IMR-90 (cell line): ENCODE measurements at regions not wholly inside any gene's neighbourhood (a gene's known extent, or its start where the extent isn't known, plus 50 kb on each side); places are given as distances from the start of the nearest gene placed in this dataset.

Source experiments
- ATAC-seq: fragments of 200-7000 bp; cut with Tn5 transposase; 2 replicates; pipeline ENCODE4 v1.9.1; 2020; ENCODE audit warnings: low read depth, mild to moderate bottlenecking, moderate library complexity
- BruUV-seq: library from RNA; stranded (reverse); fragments of 400-500 nt; replicated peaks from 2 replicates; lab custom pipeline; 2021; lab: Mats Ljungman, UMichigan
- CTCF ChIA-PET: fragments of 300-600 bp; formaldehyde crosslinking; extraction: SDS; loops from one replicate; lab custom pipeline; 2021; ENCODE audit warnings: antibody characterized with exemption; lab: Yijun Ruan, JAX
- POLR2A ChIA-PET: fragments of 300-600 bp; sonication (Branson Sonifier 250); formaldehyde crosslinking; loops from one replicate; lab custom pipeline; 2022; ENCODE audit warnings: antibody characterized with exemption; ENCODE audit not compliant: unreplicated experiment; lab: Charles Lee
- DNase-seq: peaks from one replicate; pipeline ENCODE4 v3.0.0; 2013
- H2AFZ ChIP-seq: replicated peaks from 2 replicates; pipeline ENCODE3; 2013; ENCODE audit warnings: low read length, mild to moderate bottlenecking; ENCODE audit not compliant: poor library complexity
- H2AK5ac ChIP-seq: 2 replicates; pipeline ENCODE4 v1.6.1; 2013; ENCODE audit warnings: low read depth, low read length, inconsistent platforms
- H2AK9ac ChIP-seq: replicated peaks from 2 replicates; pipeline ENCODE3; 2013; ENCODE audit warnings: mild to moderate bottlenecking, low read depth, low read length, moderate library complexity; ENCODE audit not compliant: poor library complexity
- H2BK120ac ChIP-seq: 2 replicates; pipeline ENCODE4 v1.6.1; 2013; ENCODE audit warnings: low read depth, low read length, inconsistent platforms
- H2BK15ac ChIP-seq: 3 replicates; pipeline ENCODE4 v1.6.1; 2013; ENCODE audit warnings: low read depth, low read length, inconsistent platforms
- H2BK20ac ChIP-seq: 2 replicates; pipeline ENCODE4 v1.6.1; 2013; ENCODE audit warnings: low read depth, mild to moderate bottlenecking, inconsistent platforms, low read length, moderate library complexity
- H2BK5ac ChIP-seq: 2 replicates; pipeline ENCODE4 v1.6.1; 2013; ENCODE audit warnings: mild to moderate bottlenecking, low read depth, low read length, inconsistent platforms; ENCODE audit not compliant: poor library complexity, severe bottlenecking
- H3K14ac ChIP-seq: replicated peaks from 2 replicates; pipeline ENCODE4 v1.6.1; 2013; ENCODE audit warnings: low read depth, low read length, inconsistent platforms
- H3K18ac ChIP-seq: 2 replicates; pipeline ENCODE4 v1.6.1; 2013; ENCODE audit warnings: low read depth, low read length, control low read depth
- H3K23ac ChIP-seq: 2 replicates; pipeline ENCODE4 v1.6.1; 2013; ENCODE audit warnings: low read depth, low read length, inconsistent platforms
- H3K27ac ChIP-seq: 2 replicates; pipeline ENCODE4 v1.5.1; 2013; ENCODE audit warnings: mild to moderate bottlenecking, control low read depth, low read length; ENCODE audit not compliant: insufficient read depth
- H3K27me3 ChIP-seq: 2 replicates; pipeline ENCODE4 v1.6.1; 2013; ENCODE audit warnings: low read length; ENCODE audit not compliant: control insufficient read depth, insufficient read depth
- H3K36me3 ChIP-seq: 2 replicates; pipeline ENCODE4 v1.6.1; 2013; ENCODE audit warnings: low read length, mixed read lengths; ENCODE audit not compliant: control insufficient read depth, insufficient read depth
- H3K4ac ChIP-seq: 2 replicates; pipeline ENCODE4 v1.6.1; 2013; ENCODE audit warnings: low read depth, low read length, inconsistent platforms
- H3K4me1 ChIP-seq: 2 replicates; pipeline ENCODE4 v1.6.1; 2013; ENCODE audit warnings: low read length, mixed read lengths; ENCODE audit not compliant: control insufficient read depth, insufficient read depth
- H3K4me2 ChIP-seq: 2 replicates; pipeline ENCODE4 v1.6.1; 2013; ENCODE audit warnings: low read depth, mild to moderate bottlenecking, control low read depth, low read length, moderate library complexity
- H3K4me3 ChIP-seq: 2 replicates; pipeline ENCODE4 v1.5.1; 2013; ENCODE audit warnings: low read depth, mild to moderate bottlenecking, control low read depth, low read length, moderate library complexity; ENCODE audit not compliant: insufficient read depth
- H3K56ac ChIP-seq: 2 replicates; pipeline ENCODE4 v1.6.1; 2013; ENCODE audit warnings: low read length, inconsistent platforms; ENCODE audit not compliant: insufficient read depth; ENCODE audit errors: extremely low read depth
- H3K79me1 ChIP-seq, 2 experiments: 2 replicates each; pipeline ENCODE4 v1.6.1; 2013; ENCODE audit warnings: low read length in 2 of 2, inconsistent platforms in 1 of 2, low read depth in 1 of 2
- H3K9ac ChIP-seq: 2 replicates; pipeline ENCODE4 v1.6.1; 2013; ENCODE audit warnings: low read depth, low read length, control low read depth
- H3K9me1 ChIP-seq: 2 replicates; pipeline ENCODE4 v1.6.1; 2013; ENCODE audit warnings: low read length, inconsistent platforms; ENCODE audit not compliant: insufficient read depth
- H3K9me3 ChIP-seq: 2 replicates; pipeline ENCODE4 v1.6.1; 2013; ENCODE audit warnings: low read length; ENCODE audit not compliant: control insufficient read depth, insufficient read depth
- H4K20me1 ChIP-seq: 2 replicates; pipeline ENCODE4 v1.6.1; 2013; ENCODE audit warnings: low read length, inconsistent platforms; ENCODE audit not compliant: insufficient read depth
- H4K5ac ChIP-seq: 2 replicates; pipeline ENCODE4 v1.6.1; 2013; ENCODE audit warnings: mild to moderate bottlenecking, low read depth, low read length, control low read depth
- H4K8ac ChIP-seq, 2 experiments: 2 replicates each; pipeline ENCODE4 v1.6.1; 2013; ENCODE audit warnings: low read depth in 2 of 2, low read length in 2 of 2, control low read depth in 1 of 2, inconsistent platforms in 1 of 2
- H4K91ac ChIP-seq: 2 replicates; pipeline ENCODE4 v1.6.1; 2013; ENCODE audit warnings: low read depth, low read length, inconsistent platforms; ENCODE audit not compliant: insufficient read depth
- BHLHE40 ChIP-seq: fragments of 150-350 bp; IDR thresholded peaks from 2 replicates; pipeline ENCODE4 v1.6.1; 2016; ENCODE audit warnings: mild to moderate bottlenecking, low read depth, low read length
- CEBPB ChIP-seq: IDR thresholded peaks from 2 replicates; pipeline ENCODE4 v1.6.1; 2012; ENCODE audit warnings: low read depth, low read length, improper control_type of control experiment
- CHD1 ChIP-seq: IDR thresholded peaks from 2 replicates; pipeline ENCODE4 v1.6.1; 2012; ENCODE audit warnings: low read depth, low read length, improper control_type of control experiment
- ELK1 ChIP-seq: fragments of 150-350 bp; IDR thresholded peaks from 2 replicates; pipeline ENCODE4 v1.6.1; 2016; ENCODE audit warnings: low read depth, mild to moderate bottlenecking, low read length, moderate library complexity, borderline replicate concordance
- FOS ChIP-seq: fragments of 150-350 bp; IDR thresholded peaks from 2 replicates; pipeline ENCODE4 v1.6.1; 2016; ENCODE audit warnings: low read depth, low read length
- MAZ ChIP-seq: IDR thresholded peaks from 2 replicates; pipeline ENCODE4 v1.6.1; 2012; ENCODE audit warnings: low read depth, mild to moderate bottlenecking, low read length, improper control_type of control experiment, moderate library complexity, borderline replicate concordance
- MXI1 ChIP-seq: IDR thresholded peaks from 2 replicates; pipeline ENCODE4 v1.6.1; 2012; ENCODE audit warnings: low read depth, mild to moderate bottlenecking, low read length, moderate library complexity, borderline replicate concordance
- NFE2L2 ChIP-seq: fragments of 150-350 bp; IDR thresholded peaks from 2 replicates; pipeline ENCODE4 v1.6.1; 2016; ENCODE audit warnings: low read depth, mild to moderate bottlenecking, low read length
- RAD21 ChIP-seq: IDR thresholded peaks from 2 replicates; pipeline ENCODE4 v1.6.1; 2012; ENCODE audit warnings: low read length, improper control_type of control experiment
- RCOR1 ChIP-seq: IDR thresholded peaks from 2 replicates; pipeline ENCODE4 v1.6.1; 2012; ENCODE audit warnings: mild to moderate bottlenecking, low read length, improper control_type of control experiment; ENCODE audit not compliant: insufficient replicate concordance
- RFX5 ChIP-seq: IDR thresholded peaks from 2 replicates; pipeline ENCODE4 v1.8.0; 2012; ENCODE audit warnings: low read depth, mild to moderate bottlenecking, low read length, moderate library complexity
- SMC3 ChIP-seq: fragments of 150-350 bp; IDR thresholded peaks from 2 replicates; pipeline ENCODE4 v1.6.1; 2016; ENCODE audit warnings: low read depth, mild to moderate bottlenecking, antibody characterized with exemption, low read length, moderate library complexity
- WGBS, 2 experiments: methylation state at CpG; one replicate each; pipeline versions ENCODE4 v1.1.5 to v1.1.7; 2013; ENCODE audit warnings: missing lambda C conversion rate in 2 of 2; ENCODE audit not compliant: insufficient read length in 1 of 2; ENCODE audit errors: extremely low coverage in 2 of 2; 5-methylcytosine and 5-hydroxymethylcytosine counted together
- dilution Hi-C: fragments of 300-500 bp; cut with HindIII; formaldehyde crosslinking; loops from one replicate; pipeline ENCODE4 v1.14.3; 2018; ENCODE audit warnings: low sequenced_read_pairs; ENCODE audit not compliant: unreplicated experiment
- in situ Hi-C: fragments of 300-500 bp; cut with MboI; formaldehyde crosslinking; loops from 3 replicates; pipeline ENCODE4 v1.14.3; 2019; ENCODE audit warnings: low sequenced_read_pairs, inconsistent platforms, mixed read lengths
- intact Hi-C: fragments of 100-400 bp; cut with micrococcal nuclease; formaldehyde crosslinking; loops from 2 replicates; pipeline ENCODE4 v1.10.0; 2022
- TF ChIP-seq, protein P1 (sequence below): conservative IDR thresholded peaks from 2 replicates; pipeline ENCODE4 v1.5.1; 2012; ENCODE audit warnings: mild to moderate bottlenecking, low read depth, low read length, improper control_type of control experiment
- TF ChIP-seq, protein P2 (sequence below): fragments of 150-350 bp; IDR thresholded peaks from 2 replicates; pipeline ENCODE4 v1.6.1; 2017; ENCODE audit warnings: mild to moderate bottlenecking, antibody characterized with exemption, low read length, low read depth

- no peaks in the 10 kb centered on the region for H3K79me1 ChIP-seq
- H3K14ac ChIP-seq: no peak overlapping the region
- H2BK15ac ChIP-seq: no peak overlapping the region
- no peak overlapping the region for H2AFZ ChIP-seq
- dilution Hi-C loops (no loop called here), intact Hi-C loops (no loop called here), in situ Hi-C loops (no loop called here)
- ChIA-PET POLR2A (no interaction called here), CTCF (interaction anchor here (1.3 kb wide), 1 partner anchor 10 kb away, joined by 3 read pairs; no protein-coding TSS in a partner anchor)
- no peak overlapping the region for H3K56ac ChIP-seq
- no peaks in the 10 kb centered on the region for H3K36me3 ChIP-seq
- no peak overlapping the region for H2AK9ac ChIP-seq
- H3K9me1 ChIP-seq: no peaks in the 10 kb centered on the region
- H3K27me3 ChIP-seq: no peaks in the 10 kb centered on the region
- no peak overlapping the region for H3K4ac ChIP-seq
- no peak overlapping the region for H3K27ac ChIP-seq
- no peaks in the 10 kb centered on the region for H4K20me1 ChIP-seq
- H3K9me3 ChIP-seq: peaks cover 2% of the 10 kb centered on the region; the same call in 1 of the 2 replicates
- no peak overlapping the region for H4K91ac ChIP-seq
- H2BK20ac ChIP-seq: no peak overlapping the region
- no peak overlapping the region for H3K23ac ChIP-seq
- H2AK5ac ChIP-seq: no peak overlapping the region
- BruUV-seq: no TSS peak
- TF ChIP-seq, protein P1, sequence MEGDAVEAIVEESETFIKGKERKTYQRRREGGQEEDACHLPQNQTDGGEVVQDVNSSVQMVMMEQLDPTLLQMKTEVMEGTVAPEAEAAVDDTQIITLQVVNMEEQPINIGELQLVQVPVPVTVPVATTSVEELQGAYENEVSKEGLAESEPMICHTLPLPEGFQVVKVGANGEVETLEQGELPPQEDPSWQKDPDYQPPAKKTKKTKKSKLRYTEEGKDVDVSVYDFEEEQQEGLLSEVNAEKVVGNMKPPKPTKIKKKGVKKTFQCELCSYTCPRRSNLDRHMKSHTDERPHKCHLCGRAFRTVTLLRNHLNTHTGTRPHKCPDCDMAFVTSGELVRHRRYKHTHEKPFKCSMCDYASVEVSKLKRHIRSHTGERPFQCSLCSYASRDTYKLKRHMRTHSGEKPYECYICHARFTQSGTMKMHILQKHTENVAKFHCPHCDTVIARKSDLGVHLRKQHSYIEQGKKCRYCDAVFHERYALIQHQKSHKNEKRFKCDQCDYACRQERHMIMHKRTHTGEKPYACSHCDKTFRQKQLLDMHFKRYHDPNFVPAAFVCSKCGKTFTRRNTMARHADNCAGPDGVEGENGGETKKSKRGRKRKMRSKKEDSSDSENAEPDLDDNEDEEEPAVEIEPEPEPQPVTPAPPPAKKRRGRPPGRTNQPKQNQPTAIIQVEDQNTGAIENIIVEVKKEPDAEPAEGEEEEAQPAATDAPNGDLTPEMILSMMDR: no peak
- TF ChIP-seq RCOR1 (no peak), RAD21 (no peak), CEBPB (no peak), RFX5 (no peak), ELK1 (no peak), FOS (no peak), MXI1 (no peak), SMC3 (no peak), BHLHE40 (no peak), NFE2L2 (no peak), MAZ (no peak), CHD1 (no peak)
- TF ChIP-seq, protein P2, sequence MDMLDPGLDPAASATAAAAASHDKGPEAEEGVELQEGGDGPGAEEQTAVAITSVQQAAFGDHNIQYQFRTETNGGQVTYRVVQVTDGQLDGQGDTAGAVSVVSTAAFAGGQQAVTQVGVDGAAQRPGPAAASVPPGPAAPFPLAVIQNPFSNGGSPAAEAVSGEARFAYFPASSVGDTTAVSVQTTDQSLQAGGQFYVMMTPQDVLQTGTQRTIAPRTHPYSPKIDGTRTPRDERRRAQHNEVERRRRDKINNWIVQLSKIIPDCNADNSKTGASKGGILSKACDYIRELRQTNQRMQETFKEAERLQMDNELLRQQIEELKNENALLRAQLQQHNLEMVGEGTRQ: no peak
- no peak overlapping the region for H2BK5ac ChIP-seq
- ATAC-seq (no peak), DNase-seq (no peak)
- no peak overlapping the region for H3K18ac ChIP-seq
- no peaks in the 10 kb centered on the region for H3K4me1 ChIP-seq
- H2BK120ac ChIP-seq: no peak overlapping the region
- no CpG with 5 or more reads among the region's 5 CpGs for WGBS, 2 experiments
- no peak overlapping the region for H3K4me3 ChIP-seq
- no peak overlapping the region for H3K4me2 ChIP-seq
- no peak overlapping the region for H4K8ac ChIP-seq
- no peak overlapping the region for H4K5ac ChIP-seq
- no peak overlapping the region for H3K9ac ChIP-seq
These were observed 294.3 kb upstream of the SETBP1 start for GRCh38 chr18:44386401-44386800.
